ENCODE measurements at regions not wholly inside any gene's neighbourhood (a gene's known extent, or its start where the extent isn't known, plus 50 kb on each side); places are given as distances from the start of the nearest gene placed in this dataset.

- Histone ChIP-seq H3K4me3 (no peak overlapping the region), H3K9me3 (peaks cover 0 to 4% (median 0%) of the 10 kb centered on the region in 4 donors), H3K36me3 (no peaks in the 10 kb centered on the region), H3K27ac (no peak overlapping the region), H3K27me3 (no peaks in the 10 kb centered on the region), H3K4me1 (no peaks in the 10 kb centered on the region)
- DNase-seq: no peak
- WGBS, 2 donors: 84 to 96% methylated on average over 1 of the region's 1 CpG
- no peak for TF ChIP-seq EP300 (IDR thresholded peaks at IDR 0.05)
- no peak for TF ChIP-seq POLR2A (IDR thresholded peaks at IDR 0.05)
- no peak for TF ChIP-seq POLR2AphosphoS5 (IDR thresholded peaks at IDR 0.05)
- no peak for TF ChIP-seq CTCF (IDR thresholded peaks at IDR 0.05)
- intact Hi-C loops (cut with DNase I): no loop called here
Measured at GRCh38 chr14:40199101-40199500, 766.9 kb upstream of the FBXO33 start.

- DNase-seq: no peak
- no peaks in the 10 kb centered on the region for H3K9me3 ChIP-seq
- no peak overlapping the region for H3K4me3 ChIP-seq
- TF ChIP-seq POLR2AphosphoS5 (IDR thresholded peaks at IDR 0.05) (no peak), EP300 (IDR thresholded peaks at IDR 0.05) (no peak), CTCF (IDR thresholded peaks at IDR 0.05) (no peak), POLR2A (IDR thresholded peaks at IDR 0.05) (no peak)
- no peak overlapping the region for H3K27ac ChIP-seq
- intact Hi-C loops (cut with DNase I): no loop called here
- no peaks in the 10 kb centered on the region for H3K27me3 ChIP-seq
- no peaks in the 10 kb centered on the region for H3K4me1 ChIP-seq
- no peaks in the 10 kb centered on the region for H3K36me3 ChIP-seq
- WGBS, 2 donors: 70 to 86% methylated on average over 2 of the region's 2 CpGs
Measured at GRCh38 chr14:40197344-40197743, 765.1 kb upstream of the FBXO33 start.

GRCh38 chr14:40188006-40188405 lies 755.8 kb upstream of the FBXO33 start:
- 59 to 72% methylated on average over 3 of the region's 3 CpGs for WGBS, 2 donors
- H3K4me1 ChIP-seq: no peaks in the 10 kb centered on the region
- DNase-seq: no peak
- intact Hi-C loops (cut with DNase I): no loop called here
- H3K27ac ChIP-seq: no peak overlapping the region
- TF ChIP-seq POLR2AphosphoS5 (IDR thresholded peaks at IDR 0.05): no peak
- TF ChIP-seq CTCF (IDR thresholded peaks at IDR 0.05): no peak
- TF ChIP-seq EP300 (IDR thresholded peaks at IDR 0.05): no peak
- no peaks in the 10 kb centered on the region for H3K36me3 ChIP-seq
- H3K9me3 ChIP-seq: no peaks in the 10 kb centered on the region
- no peak overlapping the region for H3K4me3 ChIP-seq
- H3K27me3 ChIP-seq: no peaks in the 10 kb centered on the region

GRCh38 chr14:40164083-40164482 lies 731.9 kb upstream of the FBXO33 start:
- 28 to 55% methylated on average over 5 of the region's 5 CpGs for WGBS, 2 donors

More at GRCh38 chr14:40164083-40164482, 731.9 kb upstream of the FBXO33 start:
- peaks cover 0 to 4% (median 0%) of the 10 kb centered on the region in 4 donors for H3K9me3 ChIP-seq
- intact Hi-C loops (cut with DNase I): no loop called here
- H3K4me3 ChIP-seq: no peak overlapping the region
- H3K27me3 ChIP-seq: no peaks in the 10 kb centered on the region
- no peak for TF ChIP-seq EP300 (IDR thresholded peaks at IDR 0.05)
- no peak for TF ChIP-seq POLR2AphosphoS5 (IDR thresholded peaks at IDR 0.05)
- no peak for TF ChIP-seq POLR2A (IDR thresholded peaks at IDR 0.05)
- no peak for TF ChIP-seq CTCF (IDR thresholded peaks at IDR 0.05)
- H3K36me3 ChIP-seq: no peaks in the 10 kb centered on the region
- no peak for DNase-seq
- no peak overlapping the region for H3K27ac ChIP-seq
- no peaks in the 10 kb centered on the region for H3K4me1 ChIP-seq
